HG03060 (cell line): ENCODE measurements at regions not wholly inside any gene's neighbourhood (a gene's known extent, or its start where the extent isn't known, plus 50 kb on each side); places are given as distances from the start of the nearest gene placed in this dataset.

Experiments used
- ATAC-seq: cut with Tn5 transposase; IDR thresholded peaks from one replicate; pipeline ENCODE4 v1.9.1; 2021; ENCODE audit warnings: low read depth, moderate number of reproducible peaks; ENCODE audit not compliant: unreplicated experiment

DNA sequence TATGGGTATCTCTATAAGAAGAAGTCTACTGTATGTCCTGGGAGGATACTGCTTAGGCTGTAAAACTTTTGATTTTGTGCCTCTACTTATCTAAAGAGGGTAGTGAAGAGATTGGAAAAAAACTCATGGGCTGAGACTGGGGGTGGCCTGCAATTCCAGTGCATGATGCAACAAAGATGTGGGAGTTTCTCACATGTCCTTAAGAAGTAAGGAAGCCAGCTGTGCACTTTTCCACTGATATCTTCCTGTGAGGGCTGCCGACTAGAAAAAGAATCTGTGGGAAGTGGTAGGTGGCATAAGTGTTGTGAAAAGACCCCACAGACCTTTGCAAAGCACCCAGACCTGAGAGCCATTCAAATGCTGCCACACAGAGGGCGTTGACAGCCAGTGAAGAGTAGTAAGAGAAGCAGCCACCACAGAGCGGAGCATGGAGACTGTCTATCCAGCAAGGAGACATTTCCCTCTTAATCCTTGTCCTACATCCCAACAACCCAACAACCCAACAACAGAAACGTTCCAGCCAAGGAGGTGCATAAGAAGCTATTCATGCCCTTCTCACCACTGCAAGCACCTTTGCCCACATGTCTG, 65.1 kb downstream of the PFDN4 start:
- no peak for ATAC-seq

DNA sequence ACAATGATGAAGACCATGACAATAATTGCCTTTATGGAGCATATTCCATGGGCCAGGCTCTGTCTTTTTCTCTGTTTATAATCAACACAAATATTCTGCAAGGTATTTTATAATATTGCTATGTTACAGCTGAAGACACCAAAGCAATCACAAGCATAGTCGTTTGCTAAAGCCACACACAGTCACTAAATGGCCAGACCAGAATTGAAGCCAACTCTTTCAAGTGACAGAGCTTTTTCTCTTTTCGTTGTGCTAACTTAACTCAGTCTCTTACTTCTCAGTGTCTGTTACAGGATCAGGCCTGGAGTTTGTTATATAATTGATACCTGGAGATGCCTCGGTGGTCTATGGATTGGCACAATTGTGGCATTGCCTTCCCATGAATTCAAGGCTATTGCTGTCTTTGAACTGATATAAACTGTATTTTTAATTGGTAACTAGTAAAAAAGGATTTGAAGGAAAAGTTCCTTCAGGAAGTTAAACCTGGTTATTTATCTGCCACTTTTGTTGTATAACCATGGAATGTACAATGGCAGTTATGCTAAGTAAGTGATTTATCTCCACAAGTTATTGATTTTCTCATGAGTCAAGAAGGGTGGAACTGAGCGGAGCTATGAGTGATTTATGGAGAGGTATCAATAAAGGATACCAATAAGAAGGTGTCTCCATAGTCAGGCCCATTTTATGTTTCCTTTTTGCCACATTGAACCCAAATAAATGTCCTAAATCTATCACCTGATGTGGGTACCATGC, 67.6 kb downstream of the PFDN4 start:
- ATAC-seq = no peak

- ATAC-seq = no peak
Observed at GRCh38 chr20:54276577-54277169, 68.8 kb downstream of the PFDN4 start.

DNA sequence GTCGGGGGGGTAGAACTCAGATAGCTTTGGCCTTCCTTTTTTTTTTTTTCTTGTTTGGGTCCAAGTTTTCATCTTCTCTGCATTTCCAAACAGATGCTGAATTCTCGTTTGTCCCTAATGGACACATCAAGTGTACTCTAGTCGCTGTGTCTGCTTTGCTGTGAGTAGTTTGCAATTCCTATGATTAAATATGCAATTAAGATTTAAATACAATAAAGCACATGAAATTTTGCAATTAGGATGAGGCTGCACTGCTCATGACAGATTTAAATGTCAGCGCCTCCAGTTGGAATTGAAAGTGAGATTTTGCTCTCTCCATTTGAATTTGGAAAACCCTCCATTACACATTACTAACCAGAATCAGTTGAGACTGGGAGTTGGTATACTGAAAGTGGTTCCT, 70.4 kb downstream of the PFDN4 start:
- no peak for ATAC-seq

- ATAC-seq = no peak
Observed at GRCh38 chr20:54282625-54283024, 74.7 kb downstream of the PFDN4 start.

- no peak for ATAC-seq
Observed at GRCh38 chr20:54283253-54283652, 75.4 kb downstream of the PFDN4 start.

DNA sequence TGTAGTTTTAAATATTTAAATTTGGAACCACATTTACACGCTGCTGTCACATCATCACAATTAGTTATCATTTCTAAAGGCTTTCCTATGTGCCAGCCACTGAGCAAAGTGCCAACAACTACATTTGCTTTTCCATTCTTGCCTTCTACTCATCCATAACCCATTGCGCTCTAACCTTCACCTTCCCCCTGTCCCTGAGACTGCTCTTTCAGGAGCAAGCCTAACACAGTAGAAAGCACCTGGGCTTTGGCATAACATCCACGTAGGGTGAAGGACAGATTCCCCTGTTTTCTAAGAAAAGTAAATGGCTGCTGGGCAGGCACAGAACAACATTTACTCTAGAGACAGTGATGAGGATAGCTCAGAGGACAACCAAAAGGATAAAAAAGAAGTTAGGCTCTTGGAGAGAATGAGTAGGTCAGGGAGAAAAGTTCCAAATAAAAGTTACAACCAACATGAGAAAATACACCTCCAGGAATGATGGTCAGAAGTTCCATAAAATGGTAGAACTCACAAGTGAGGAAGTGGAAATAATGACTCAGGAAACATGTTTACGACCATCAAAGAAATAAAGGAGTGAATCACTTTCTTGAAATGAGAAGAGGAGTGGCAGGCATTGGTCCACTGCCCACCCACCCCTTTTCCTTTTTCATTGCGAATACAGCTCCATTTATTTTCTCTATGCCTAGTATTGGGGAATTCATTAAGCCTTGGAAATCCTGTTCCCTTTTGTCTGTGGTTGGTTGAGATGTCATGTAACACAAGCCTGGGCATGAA, 77.2 kb downstream of the PFDN4 start:
- no peak for ATAC-seq

DNA sequence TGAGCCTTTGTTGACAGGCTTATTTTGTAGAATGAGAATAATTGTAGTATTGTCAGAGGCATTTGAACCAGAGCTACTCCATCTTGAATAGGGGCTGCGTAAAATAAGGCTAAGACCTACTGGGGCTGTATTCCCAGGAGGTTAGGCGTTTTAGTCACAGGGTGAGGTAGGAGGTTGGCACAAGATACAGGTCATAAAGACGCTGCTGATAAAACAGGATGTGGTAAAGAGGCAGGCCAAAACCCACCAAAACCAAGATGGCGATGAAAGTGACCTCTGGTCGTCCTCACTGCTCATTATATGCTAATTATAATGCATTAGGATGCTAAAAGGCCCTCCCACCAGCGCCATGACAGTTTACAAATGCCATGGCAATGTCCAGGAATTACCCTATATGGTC, 82.7 kb downstream of the PFDN4 start:
- ATAC-seq = no peak

GRCh38 chr20:54291339-54292010, 83.6 kb downstream of the PFDN4 start:
- no peak for ATAC-seq

DNA sequence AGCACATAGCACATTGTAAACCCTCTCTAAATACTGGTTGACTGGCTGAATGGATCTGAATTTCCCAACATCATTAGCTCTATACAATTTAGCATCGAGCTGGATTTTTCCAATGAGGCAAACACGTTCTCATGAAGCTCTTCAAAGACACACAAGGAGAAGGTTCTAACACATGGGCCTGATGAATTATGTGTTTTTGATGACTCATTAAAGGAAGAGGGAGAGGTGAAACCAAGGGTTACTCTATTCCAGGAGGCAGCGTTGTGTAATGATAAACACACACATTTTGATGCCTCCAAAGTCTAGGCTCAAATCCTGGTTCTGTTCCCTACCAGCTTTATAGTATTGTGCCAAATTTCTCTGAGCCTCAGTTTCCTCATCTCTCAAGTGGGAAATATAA, 84.3 kb downstream of the PFDN4 start:
- no peak for ATAC-seq

GRCh38 chr20:54293526-54293925, 85.6 kb downstream of the PFDN4 start:
- no peak for ATAC-seq

GRCh38 chr20:54294094-54294493, 86.2 kb downstream of the PFDN4 start:
- ATAC-seq = no peak

GRCh38 chr20:54295686-54296085, 87.8 kb downstream of the PFDN4 start:
- no peak for ATAC-seq

- no peak for ATAC-seq
Observed at GRCh38 chr20:54305421-54305820, 97.5 kb downstream of the PFDN4 start.

DNA sequence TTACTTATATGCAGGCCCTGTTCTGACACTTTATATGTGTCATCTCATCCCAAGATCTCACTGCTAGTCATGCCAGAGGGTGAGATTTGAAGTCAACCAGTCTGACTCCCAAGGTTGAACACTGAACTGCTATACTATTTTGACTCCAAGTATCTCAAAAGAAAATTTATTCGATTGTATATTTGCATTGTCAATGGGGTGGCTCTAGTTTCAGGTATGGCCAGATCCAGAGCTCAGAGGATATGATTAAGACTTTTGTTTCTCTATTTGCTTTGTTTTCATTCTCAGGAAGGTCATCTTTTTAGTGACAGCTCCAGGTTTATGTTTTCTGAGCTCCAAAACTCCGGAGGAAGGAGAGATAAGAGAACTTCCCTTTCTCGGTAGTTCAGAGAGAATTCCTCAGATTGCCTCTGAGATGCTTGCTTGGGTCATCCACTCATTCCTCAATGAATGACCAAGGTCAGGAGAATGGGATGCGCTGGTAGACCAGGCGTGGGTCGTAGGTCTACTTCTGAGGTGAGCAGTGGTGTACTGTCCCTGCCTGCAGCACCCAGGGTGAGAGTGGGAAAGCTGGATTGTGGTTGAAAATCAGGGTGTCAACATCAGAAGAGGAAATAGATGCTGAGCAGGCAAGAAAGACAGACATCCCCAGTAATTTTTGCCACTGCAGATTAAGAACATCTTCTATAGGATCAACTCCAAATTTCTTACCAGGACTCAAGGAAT, 99.3 kb downstream of the PFDN4 start:
- no peak for ATAC-seq

GRCh38 chr20:54308804-54309203, 100.9 kb downstream of the PFDN4 start:
- ATAC-seq = no peak

DNA sequence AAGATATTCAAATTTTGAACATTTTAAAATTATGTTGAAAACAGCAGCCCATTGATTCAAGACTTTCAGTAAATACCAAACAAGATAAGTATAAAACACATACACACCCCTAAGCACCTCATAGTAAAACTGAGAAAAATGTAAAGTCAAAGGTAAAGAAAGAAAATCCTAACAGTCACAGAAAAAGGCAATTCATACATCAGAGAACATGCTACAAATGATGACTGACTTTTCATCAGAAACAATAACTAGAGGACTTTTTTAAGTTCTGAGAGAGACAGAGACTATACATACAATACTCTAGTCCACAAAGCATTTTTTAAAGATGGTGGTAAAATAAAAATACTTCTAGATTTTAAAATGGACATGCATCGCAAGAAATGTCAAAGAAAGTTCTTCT, 111.0 kb downstream of the PFDN4 start:
- ATAC-seq = no peak

DNA sequence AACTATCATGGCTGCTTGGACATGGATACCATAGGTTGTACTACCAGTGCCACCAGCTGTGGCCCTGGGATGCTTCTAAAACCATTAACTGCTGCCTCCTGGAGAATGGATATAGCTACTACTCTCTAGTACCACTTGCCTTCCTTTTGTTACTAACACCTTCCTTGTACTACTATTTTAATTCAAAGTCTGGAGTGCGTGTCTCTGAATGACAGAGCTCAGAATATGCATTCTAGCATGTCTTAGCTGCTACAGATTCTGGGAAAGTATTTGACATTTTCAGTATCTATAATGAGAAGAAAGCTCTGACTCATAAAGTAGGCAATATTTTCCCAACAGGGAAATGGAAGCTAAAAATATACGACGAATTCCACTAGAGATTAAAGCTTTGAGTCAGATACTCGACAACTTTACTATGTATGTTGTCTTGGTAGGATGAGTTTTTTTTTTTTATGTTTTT, 112.3 kb downstream of the PFDN4 start:
- ATAC-seq = no peak

DNA sequence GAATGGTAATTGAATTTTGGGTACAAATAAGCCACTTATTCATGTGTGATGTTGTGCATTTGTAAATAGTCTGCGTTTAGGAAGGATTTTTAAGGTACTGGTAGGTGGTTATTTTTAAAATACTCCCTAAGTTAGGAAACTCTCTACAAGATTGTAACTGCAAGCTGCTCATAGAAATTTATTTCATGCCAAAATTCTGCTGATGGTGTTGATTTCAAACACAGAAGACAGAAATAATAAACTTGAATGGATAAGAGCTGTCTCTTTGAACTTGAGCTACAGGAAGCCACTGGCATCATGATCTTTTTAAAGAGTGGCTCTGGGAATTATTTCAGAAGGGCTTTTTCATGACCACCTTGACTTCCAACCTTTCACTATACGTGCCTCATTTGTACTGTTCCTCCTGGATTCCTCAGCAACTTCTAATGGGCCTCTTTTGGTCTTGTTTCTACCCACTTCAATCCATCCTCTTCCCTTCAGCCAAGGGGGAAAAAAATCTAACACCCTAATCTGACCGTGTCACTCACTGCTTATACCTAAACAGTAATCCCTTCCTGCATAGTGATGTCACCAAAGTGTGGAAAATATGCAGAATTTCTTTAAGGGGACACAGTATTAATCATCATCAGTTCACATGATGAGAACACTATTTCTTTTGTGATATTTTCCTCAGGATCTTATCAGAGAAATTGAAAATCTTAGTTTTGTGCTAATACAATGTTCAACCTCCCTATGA, 113.6 kb downstream of the PFDN4 start:
- ATAC-seq = no peak
